Thyroid gland (tissue), 4 donors: ENCODE measurements at regions not wholly inside any gene's neighbourhood (a gene's known extent, or its start where the extent isn't known, plus 50 kb on each side); places are given as distances from the start of the nearest gene placed in this dataset.

Source experiments
- CTCF ChIP-seq, 6 experiments: fragments of 200-600 bp in 3 of 6; fragments of 450-650 bp in 3 of 6; sonication (generic) in 3 of 6; IDR thresholded peaks; one replicate each; pipeline ENCODE4 v1.5.1; 2016 to 2019; ENCODE audit warnings: antibody characterized with exemption in 6 of 6, mild to moderate bottlenecking in 2 of 6, inconsistent platforms in 1 of 6, moderate library complexity in 1 of 6
- POLR2A ChIP-seq, 2 donors: fragments of 450-650 bp; IDR thresholded peaks; one replicate each; pipeline ENCODE4 v1.6.1; 2017; ENCODE audit warnings: antibody characterized with exemption in 2 of 2, mild to moderate bottlenecking in 2 of 2, moderate library complexity in 1 of 2

- TF ChIP-seq CTCF (IDR thresholded peaks at IDR 0.05) (no peak), POLR2A (IDR thresholded peaks at IDR 0.05) (no peak)
Observed at GRCh38 chr3:22399566-22399965, 648.6 kb upstream of the ZNF385D start.
